HL-60 (cell line): ENCODE measurements at regions not wholly inside any gene's neighbourhood (a gene's known extent, or its start where the extent isn't known, plus 50 kb on each side); places are given as distances from the start of the nearest gene placed in this dataset.

Source experiments
- DNase-seq, 2 experiments: peaks; one replicate each; pipeline ENCODE4 v3.0.0-alpha.2; 2010 to 2020; ENCODE audit warnings: low read depth in 1 of 2, low spot score in 1 of 2
- H3K27ac ChIP-seq: fragments of 250-450 bp; sonication (Bioruptor Pico); replicated peaks from 2 replicates; pipeline ENCODE4 v1.5.1; 2020; ENCODE audit warnings: mild to moderate bottlenecking, moderate library complexity
- H3K27me3 ChIP-seq: fragments of 250-450 bp; sonication (Bioruptor Pico); 2 replicates; pipeline ENCODE4 v1.5.1; 2021; ENCODE audit warnings: mild to moderate bottlenecking, moderate library complexity; ENCODE audit not compliant: insufficient read depth, poor library complexity, severe bottlenecking
- H3K4me3 ChIP-seq: replicated peaks from 2 replicates; pipeline ENCODE4 v1.5.1; 2011; ENCODE audit warnings: mild to moderate bottlenecking, control low read depth, low read length; ENCODE audit not compliant: insufficient read depth
- CTCF ChIP-seq: IDR thresholded peaks from one replicate; pipeline ENCODE4 v1.5.1; 2011; ENCODE audit warnings: low read length, control low read depth, inconsistent platforms; ENCODE audit not compliant: insufficient read depth
- GABPA ChIP-seq: IDR thresholded peaks from 2 replicates; pipeline ENCODE4 v1.6.1; 2012; ENCODE audit warnings: low read depth
- POLR2AphosphoS5 ChIP-seq: IDR thresholded peaks from 2 replicates; pipeline ENCODE4 v1.6.1; 2012; ENCODE audit warnings: low read depth
- REST ChIP-seq: IDR thresholded peaks from 2 replicates; pipeline ENCODE4 v1.6.1; 2012; ENCODE audit warnings: low read depth; ENCODE audit not compliant: insufficient replicate concordance
- SPI1 ChIP-seq: IDR thresholded peaks from 2 replicates; pipeline ENCODE4 v1.6.1; 2012; ENCODE audit warnings: low read depth, mild to moderate bottlenecking, borderline replicate concordance

GRCh38 chr3:187918081-187918644 lies 172.9 kb upstream of the BCL6 start:
- DNase-seq: no peak
- TF ChIP-seq CTCF: no peak
- no peak for TF ChIP-seq SPI1
- no peak for TF ChIP-seq REST
- TF ChIP-seq POLR2AphosphoS5: no peak
- no peak for TF ChIP-seq GABPA
- Histone ChIP-seq H3K27ac (no peak overlapping the region), H3K4me3 (no peak overlapping the region), H3K27me3 (no peaks in the 10 kb centered on the region)

- Histone ChIP-seq H3K27ac (no peak overlapping the region), H3K27me3 (no peaks in the 10 kb centered on the region), H3K4me3 (no peak overlapping the region)
- TF ChIP-seq CTCF (no peak), SPI1 (no peak), GABPA (no peak), POLR2AphosphoS5 (no peak), REST (no peak)
- no peak for DNase-seq
Observed at GRCh38 chr3:187919048-187919447, 173.8 kb upstream of the BCL6 start.

GRCh38 chr3:187919544-187919943 lies 174.3 kb upstream of the BCL6 start:
- DNase-seq: no peak
- H3K27me3 ChIP-seq: no peaks in the 10 kb centered on the region
- H3K4me3 ChIP-seq: no peak overlapping the region
- no peak overlapping the region for H3K27ac ChIP-seq
- TF ChIP-seq CTCF (no peak), GABPA (no peak)

- Histone ChIP-seq H3K27ac (no peak overlapping the region), H3K4me3 (no peak overlapping the region), H3K27me3 (no peaks in the 10 kb centered on the region)
- no peak for DNase-seq
- TF ChIP-seq SPI1: no peak
- TF ChIP-seq REST: no peak
- no peak for TF ChIP-seq GABPA
- no peak for TF ChIP-seq POLR2AphosphoS5
- no peak for TF ChIP-seq CTCF
Observed at GRCh38 chr3:187920030-187920429, 174.8 kb upstream of the BCL6 start.
